Astrocyte (in vitro differentiated cells and primary cell): ENCODE measurements at regions not wholly inside any gene's neighbourhood (a gene's known extent, or its start where the extent isn't known, plus 50 kb on each side); places are given as distances from the start of the nearest gene placed in this dataset.

ENCODE experiments used
- DNase-seq: peaks from one replicate; pipeline ENCODE4 v3.0.0-alpha.2; 2010; ENCODE audit warnings: low read depth
- FAIRE-seq: peaks from 2 replicates; lab custom pipeline; 2011; peaks lifted over from hg19 to GRCh38; lab: Jason Lieb, UNC
- H2AFZ ChIP-seq: 2 replicates; pipeline ENCODE4 v1.6.0; 2012; ENCODE audit warnings: low read depth, low read length, inconsistent platforms
- H3K27ac ChIP-seq: 2 replicates; pipeline ENCODE4 v1.5.1; 2011; ENCODE audit warnings: low read depth, low read length, inconsistent platforms
- H3K27me3 ChIP-seq: 2 replicates; pipeline ENCODE4 v1.6.0; 2011; ENCODE audit warnings: low read length, inconsistent platforms; ENCODE audit not compliant: insufficient read depth
- H3K36me3 ChIP-seq: 2 replicates; pipeline ENCODE4 v1.5.1; 2011; ENCODE audit warnings: low read length, inconsistent platforms; ENCODE audit not compliant: insufficient read depth
- H3K4me1 ChIP-seq: 2 replicates; pipeline ENCODE4 v1.5.1; 2011; ENCODE audit warnings: low read length, inconsistent platforms; ENCODE audit not compliant: insufficient read depth
- H3K4me2 ChIP-seq: 2 replicates; pipeline ENCODE4 v1.6.0; 2012; ENCODE audit warnings: low read length, inconsistent platforms
- H3K4me3 ChIP-seq: 2 replicates; pipeline ENCODE4 v1.5.1; 2011; ENCODE audit warnings: low read depth, mild to moderate bottlenecking, low read length, inconsistent platforms; ENCODE audit not compliant: insufficient read depth
- H3K79me2 ChIP-seq: 2 replicates; pipeline ENCODE4 v1.6.0; 2012; ENCODE audit warnings: mild to moderate bottlenecking, low read length, inconsistent platforms; ENCODE audit not compliant: insufficient read depth
- H3K9ac ChIP-seq: 2 replicates; pipeline ENCODE4 v1.6.0; 2012; ENCODE audit warnings: mild to moderate bottlenecking, low read length, inconsistent platforms
- H3K9me3 ChIP-seq: 2 replicates; pipeline ENCODE4 v1.5.1; 2012; ENCODE audit warnings: low read depth, mild to moderate bottlenecking, low read length, inconsistent platforms; ENCODE audit not compliant: insufficient read depth
- H4K20me1 ChIP-seq: 2 replicates; pipeline ENCODE4 v1.6.0; 2012; ENCODE audit warnings: low read length, inconsistent platforms; ENCODE audit not compliant: insufficient read depth
- H3K27ac Mint-ChIP-seq: one replicate; pipeline ENCODE4 v1.8.0; 2021; ENCODE audit warnings: mild to moderate bottlenecking, mixed read lengths; ENCODE audit not compliant: unreplicated experiment
- H3K27me3 Mint-ChIP-seq: one replicate; pipeline ENCODE4 v1.8.0; 2021; ENCODE audit warnings: low read depth, mixed read lengths; ENCODE audit not compliant: unreplicated experiment
- H3K36me3 Mint-ChIP-seq: one replicate; pipeline ENCODE4 v1.8.0; 2021; ENCODE audit warnings: low read depth, mixed read lengths; ENCODE audit not compliant: unreplicated experiment
- H3K4me1 Mint-ChIP-seq: one replicate; pipeline ENCODE4 v1.8.0; 2021; ENCODE audit warnings: low read depth, mixed read lengths; ENCODE audit not compliant: unreplicated experiment
- H3K4me3 Mint-ChIP-seq: one replicate; pipeline ENCODE4 v1.8.0; 2021; ENCODE audit warnings: mild to moderate bottlenecking, moderate library complexity, mixed read lengths; ENCODE audit not compliant: unreplicated experiment
- H3K9me3 Mint-ChIP-seq: one replicate; pipeline ENCODE4 v1.8.0; 2021; ENCODE audit warnings: mild to moderate bottlenecking, mixed read lengths; ENCODE audit not compliant: unreplicated experiment
- EZH2 ChIP-seq: IDR thresholded peaks from 2 replicates; pipeline ENCODE4 v1.6.1; 2012; ENCODE audit warnings: mild to moderate bottlenecking, low read length, inconsistent platforms; ENCODE audit not compliant: insufficient read depth
- TF ChIP-seq, protein P1 (sequence below): IDR thresholded peaks from 2 replicates; pipeline ENCODE4 v1.5.1; 2011; ENCODE audit warnings: low read depth, mild to moderate bottlenecking, inconsistent platforms, low read length, moderate library complexity; ENCODE audit not compliant: insufficient read depth

DNA sequence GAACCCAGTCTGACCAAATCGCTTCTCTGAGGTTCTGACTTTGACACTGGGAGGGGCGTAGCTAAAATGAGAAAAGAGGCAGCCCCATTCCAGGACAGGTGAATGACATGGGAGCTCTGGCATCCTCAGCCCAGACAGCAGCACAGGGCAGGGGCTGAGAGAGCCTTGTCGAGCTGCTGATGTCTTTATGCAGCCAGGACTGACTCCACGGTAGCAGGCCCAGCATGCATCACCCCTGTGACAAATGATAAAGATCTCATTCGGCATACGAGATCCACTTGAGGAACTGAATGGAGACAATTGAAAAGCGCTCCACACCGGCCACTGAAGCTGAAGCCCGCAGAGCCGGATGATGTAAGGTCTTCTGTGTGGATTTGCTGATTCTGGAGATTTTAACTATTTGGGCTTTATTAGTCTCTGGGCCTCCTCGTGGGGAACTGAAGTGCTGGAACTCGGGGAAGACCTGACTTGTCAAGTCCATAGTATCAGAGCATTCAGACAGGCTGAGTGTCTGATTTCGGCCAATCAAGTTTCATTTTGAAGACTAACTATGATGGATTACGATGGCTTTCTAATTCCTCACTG, 56.9 kb upstream of the MAP1LC3B2 start:
- TF ChIP-seq EZH2, result no peak
- TF ChIP-seq, protein P1, sequence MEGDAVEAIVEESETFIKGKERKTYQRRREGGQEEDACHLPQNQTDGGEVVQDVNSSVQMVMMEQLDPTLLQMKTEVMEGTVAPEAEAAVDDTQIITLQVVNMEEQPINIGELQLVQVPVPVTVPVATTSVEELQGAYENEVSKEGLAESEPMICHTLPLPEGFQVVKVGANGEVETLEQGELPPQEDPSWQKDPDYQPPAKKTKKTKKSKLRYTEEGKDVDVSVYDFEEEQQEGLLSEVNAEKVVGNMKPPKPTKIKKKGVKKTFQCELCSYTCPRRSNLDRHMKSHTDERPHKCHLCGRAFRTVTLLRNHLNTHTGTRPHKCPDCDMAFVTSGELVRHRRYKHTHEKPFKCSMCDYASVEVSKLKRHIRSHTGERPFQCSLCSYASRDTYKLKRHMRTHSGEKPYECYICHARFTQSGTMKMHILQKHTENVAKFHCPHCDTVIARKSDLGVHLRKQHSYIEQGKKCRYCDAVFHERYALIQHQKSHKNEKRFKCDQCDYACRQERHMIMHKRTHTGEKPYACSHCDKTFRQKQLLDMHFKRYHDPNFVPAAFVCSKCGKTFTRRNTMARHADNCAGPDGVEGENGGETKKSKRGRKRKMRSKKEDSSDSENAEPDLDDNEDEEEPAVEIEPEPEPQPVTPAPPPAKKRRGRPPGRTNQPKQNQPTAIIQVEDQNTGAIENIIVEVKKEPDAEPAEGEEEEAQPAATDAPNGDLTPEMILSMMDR, result no peak
- Mint-ChIP-seq H3K27ac (no peak overlapping the region), H3K9me3 (peaks cover 2% of the 10 kb centered on the region), H3K4me3 (no peak overlapping the region), H3K36me3 (peaks cover 2% of the 10 kb centered on the region), H3K27me3 (peaks cover 8% of the 10 kb centered on the region), H3K4me1 (peaks cover 10% of the 10 kb centered on the region)
- H3K27ac ChIP-seq, result no peak overlapping the region
- no peaks in the 10 kb centered on the region for H3K79me2 ChIP-seq
- no peak overlapping the region for H3K9ac ChIP-seq
- DNase-seq (no peak), FAIRE-seq (no peak)
- H4K20me1 ChIP-seq, result no peaks in the 10 kb centered on the region
- no peaks in the 10 kb centered on the region for H3K27me3 ChIP-seq
- H3K36me3 ChIP-seq, result no peaks in the 10 kb centered on the region
- no peak overlapping the region for H2AFZ ChIP-seq
- H3K4me3 ChIP-seq, result no peak overlapping the region
- H3K4me2 ChIP-seq, result no peak overlapping the region
- H3K9me3 ChIP-seq, result no peaks in the 10 kb centered on the region
- H3K4me1 ChIP-seq, result peaks cover 4% of the 10 kb centered on the region

DNA sequence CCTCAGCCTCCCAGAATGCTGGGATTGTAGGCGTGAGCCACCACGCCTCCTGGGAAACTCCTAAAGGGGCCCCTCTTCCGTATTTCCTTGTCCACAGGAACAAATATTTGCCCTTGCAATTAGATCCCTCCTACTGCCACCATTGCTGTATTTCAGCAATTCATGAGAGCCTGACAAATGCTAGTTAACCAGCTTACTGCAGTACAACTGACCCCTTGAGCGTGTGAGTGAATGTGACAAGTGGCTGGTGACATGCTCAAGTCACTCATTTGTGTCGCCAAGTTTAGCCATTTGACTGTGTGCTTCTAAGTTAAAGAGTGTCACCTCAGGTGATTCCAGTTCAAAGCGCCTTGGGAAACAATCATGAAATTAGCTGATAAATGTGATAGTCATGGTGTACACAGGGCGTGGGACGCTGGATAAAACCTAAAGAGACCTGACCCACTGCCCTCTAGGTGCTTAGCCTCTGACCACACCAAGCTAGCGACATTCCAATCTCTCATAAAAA, 56.1 kb upstream of the MAP1LC3B2 start:
- no peaks in the 10 kb centered on the region for H3K36me3 ChIP-seq
- H3K4me2 ChIP-seq, result no peak overlapping the region
- H3K4me1 Mint-ChIP-seq, result peaks cover 10% of the 10 kb centered on the region
- H2AFZ ChIP-seq, result no peak overlapping the region
- no peaks in the 10 kb centered on the region for H3K9me3 ChIP-seq
- no peak for TF ChIP-seq EZH2
- TF ChIP-seq, protein P1, result no peak
- H3K27ac ChIP-seq, result no peak overlapping the region
- peaks cover 7% of the 10 kb centered on the region for H3K4me1 ChIP-seq
- no peaks in the 10 kb centered on the region for H3K27me3 ChIP-seq
- H3K9ac ChIP-seq, result no peak overlapping the region
- H3K9me3 Mint-ChIP-seq, result peaks cover 2% of the 10 kb centered on the region
- no peak overlapping the region for H3K4me3 Mint-ChIP-seq
- DNase-seq (no peak), FAIRE-seq (no peak)
- no peak overlapping the region for H3K4me3 ChIP-seq
- H3K36me3 Mint-ChIP-seq, result peaks cover 2% of the 10 kb centered on the region
- peaks cover 8% of the 10 kb centered on the region for H3K27me3 Mint-ChIP-seq
- no peaks in the 10 kb centered on the region for H3K79me2 ChIP-seq
- H3K27ac Mint-ChIP-seq, result no peak overlapping the region
- no peaks in the 10 kb centered on the region for H4K20me1 ChIP-seq

DNA sequence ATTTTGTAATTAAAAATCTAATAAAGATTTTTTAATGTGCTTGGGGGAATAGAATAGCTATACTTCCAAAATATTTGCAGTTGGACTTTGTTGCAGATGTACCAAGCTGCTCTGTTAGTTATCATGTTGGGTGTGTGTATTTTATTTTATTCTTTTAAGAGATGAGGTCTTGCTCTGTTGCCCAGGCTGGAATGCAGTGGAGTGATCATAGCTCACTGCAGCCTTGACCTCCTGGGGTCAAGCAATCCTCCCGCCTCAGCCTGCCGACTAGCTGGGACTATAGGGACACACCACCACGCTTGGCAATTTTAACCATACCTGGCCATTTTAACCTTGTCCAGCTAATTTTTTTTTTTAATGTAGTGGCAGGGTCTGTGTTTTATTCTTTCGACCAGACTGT, 54.7 kb upstream of the MAP1LC3B2 start:
- Histone ChIP-seq H3K4me3 (no peak overlapping the region), H2AFZ (no peak overlapping the region), H4K20me1 (no peaks in the 10 kb centered on the region), H3K4me2 (no peak overlapping the region), H3K79me2 (no peaks in the 10 kb centered on the region), H3K36me3 (no peaks in the 10 kb centered on the region), H3K4me1 (peaks cover 13% of the 10 kb centered on the region), H3K27me3 (no peaks in the 10 kb centered on the region), H3K27ac (no peak overlapping the region), H3K9ac (no peak overlapping the region), H3K9me3 (no peaks in the 10 kb centered on the region)
- Mint-ChIP-seq H3K4me3 (no peak overlapping the region), H3K27me3 (peaks cover 8% of the 10 kb centered on the region), H3K36me3 (peaks cover 2% of the 10 kb centered on the region), H3K27ac (no peak overlapping the region), H3K9me3 (peaks cover 2% of the 10 kb centered on the region), H3K4me1 (peaks cover 10% of the 10 kb centered on the region)
- TF ChIP-seq, protein P1, result no peak
- TF ChIP-seq EZH2, result no peak
- DNase-seq (no peak), FAIRE-seq (no peak)
